Frontal cortex (tissue), 3 donors: ENCODE measurements at regions not wholly inside any gene's neighbourhood (a gene's known extent, or its start where the extent isn't known, plus 50 kb on each side); places are given as distances from the start of the nearest gene placed in this dataset.
"Not testable (repeated sequence)": the region's sequence is repeated elsewhere in the genome, so short reads cannot be mapped to it uniquely, and the experiment has no call there.

Source experiments
- DNase-seq, 2 donors: peaks; one replicate each; pipeline ENCODE4 v3.0.0; 2012; ENCODE audit warnings: low spot score in 2 of 2
- FAIRE-seq: peaks from 2 replicates; lab custom pipeline; 2012; peaks lifted over from hg19 to GRCh38; lab: Jason Lieb, UNC
- donor health status: control.
- donor health status: control.
- donor health status: control.

DNA sequence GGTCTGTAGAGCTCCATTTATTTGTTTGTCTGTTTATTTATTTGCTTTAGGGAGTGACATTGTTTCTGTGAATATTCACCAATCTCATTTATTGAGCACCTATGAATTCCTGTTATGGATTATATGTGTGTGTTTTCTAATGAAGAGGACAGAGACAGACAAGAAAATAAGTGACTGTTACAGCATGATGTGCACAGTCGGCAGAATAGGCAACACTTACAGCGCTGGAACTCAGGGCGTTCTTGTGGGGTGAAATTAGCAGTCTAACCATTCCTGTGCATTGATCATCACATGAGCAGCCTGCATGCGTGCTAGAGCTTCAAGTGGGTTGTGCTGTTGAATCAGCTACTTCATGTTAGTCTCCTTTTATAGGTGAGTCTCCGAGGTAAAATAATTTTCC is 960.7 kb downstream of the SLC4A3 start:
- FAIRE-seq (no peak), DNase-seq (no peak)

- DNase-seq: no peak
- FAIRE-seq: no peak
Measured at GRCh38 chr2:220590476-220590875, 963.0 kb downstream of the SLC4A3 start.

DNA sequence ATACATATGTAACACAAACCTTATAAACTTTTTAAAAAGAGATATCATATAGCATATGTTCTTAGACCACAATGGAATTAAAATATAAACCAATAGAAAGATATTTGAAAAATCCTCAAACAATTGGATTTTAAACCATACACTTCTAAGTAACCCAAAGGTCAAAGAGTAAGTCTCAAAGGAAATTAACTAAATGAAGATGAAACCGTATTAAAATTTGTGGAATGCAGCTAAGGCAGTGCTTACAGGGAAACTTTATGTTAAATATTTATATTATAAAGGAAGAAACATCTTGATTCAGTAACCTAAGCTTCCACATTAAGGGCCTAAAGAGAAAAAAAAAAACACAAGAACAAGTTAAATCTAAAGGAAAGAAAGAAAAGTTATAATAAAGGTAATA is 966.1 kb downstream of the SLC4A3 start:
- DNase-seq: no peak
- FAIRE-seq: no peak

DNA sequence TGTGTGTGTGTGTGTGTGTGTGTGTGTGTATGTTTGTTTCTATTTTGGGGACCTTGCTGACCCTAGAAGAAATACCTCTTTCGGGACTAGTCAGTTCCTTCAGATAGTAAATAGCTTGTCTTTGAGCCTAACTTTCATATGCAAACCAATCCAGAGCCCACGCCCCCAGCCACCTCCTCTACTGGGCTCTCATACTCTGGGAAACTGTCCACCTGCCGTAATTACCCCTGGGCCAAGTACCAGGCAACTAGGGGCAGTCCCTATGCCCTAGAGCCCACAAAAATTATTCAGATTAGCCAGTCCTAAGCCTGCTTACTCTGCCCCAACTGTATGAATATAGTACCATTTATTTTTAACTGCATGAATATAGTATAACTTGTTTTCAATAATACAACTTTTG is 970.4 kb downstream of the EPHA4 start:
- FAIRE-seq: no peak

GRCh38 chr2:220613004-220613403 is 959.1 kb downstream of the EPHA4 start:
- not testable (repeated sequence) for FAIRE-seq, DNase-seq

More for the DNA sequence above, 970.4 kb downstream of the EPHA4 start:
- DNase-seq: no peak

DNA sequence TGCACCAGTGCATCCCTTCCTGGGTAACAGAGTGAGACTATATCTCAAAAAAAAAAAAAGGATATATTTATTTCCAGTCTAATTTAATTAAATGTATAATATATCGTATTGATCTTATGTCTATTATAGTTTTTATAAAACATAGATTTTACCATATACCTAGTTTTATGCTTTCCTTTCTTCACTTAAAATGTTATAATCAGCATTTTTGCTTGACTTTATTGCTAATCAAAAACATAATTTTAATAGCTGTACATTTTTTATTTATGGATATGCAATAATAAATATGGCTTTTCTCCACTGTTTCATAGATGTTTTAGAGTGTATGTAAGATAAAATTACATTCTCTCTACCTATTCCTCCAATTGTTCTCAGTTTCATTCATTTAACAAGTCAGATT is 958.0 kb downstream of the EPHA4 start:
- FAIRE-seq: no peak

GRCh38 chr2:220619525-220620220 is 952.4 kb downstream of the EPHA4 start:
- no peak for FAIRE-seq

More for the DNA sequence above, 958.0 kb downstream of the EPHA4 start:
- no peak for DNase-seq

GRCh38 chr2:220626603-220627002 is 945.5 kb downstream of the EPHA4 start:
- no peak for DNase-seq
- no peak for FAIRE-seq

More at GRCh38 chr2:220619525-220620220, 952.4 kb downstream of the EPHA4 start:
- DNase-seq: no peak

GRCh38 chr2:220628252-220628651 is 943.9 kb downstream of the EPHA4 start:
- DNase-seq (no peak), FAIRE-seq (no peak)

GRCh38 chr2:220641137-220641536 is 931.0 kb downstream of the EPHA4 start:
- DNase-seq: no peak
- FAIRE-seq: no peak

- FAIRE-seq (no peak), DNase-seq (no peak)
Measured at GRCh38 chr2:220646424-220646823, 925.7 kb downstream of the EPHA4 start.

DNA sequence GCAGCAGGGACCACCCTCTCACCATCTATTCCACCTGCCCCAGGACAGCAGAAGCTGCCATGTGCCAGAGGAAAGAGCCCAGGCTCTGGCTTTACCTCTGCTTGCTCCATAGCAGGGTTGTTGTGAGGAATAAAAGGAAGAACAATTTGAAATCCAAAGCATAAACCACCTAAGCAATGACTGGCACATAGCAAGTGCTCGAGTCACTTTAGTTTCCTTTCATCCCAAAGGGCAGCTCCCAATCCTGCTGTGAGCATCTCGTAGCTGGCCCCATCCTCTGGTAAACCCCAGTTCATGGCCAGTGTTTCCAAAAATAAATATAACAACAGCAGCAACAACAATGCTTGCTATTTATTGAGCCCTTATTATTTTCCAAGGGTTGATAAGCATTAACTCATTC is 923.5 kb downstream of the EPHA4 start:
- DNase-seq: no peak
- FAIRE-seq: no peak

DNA sequence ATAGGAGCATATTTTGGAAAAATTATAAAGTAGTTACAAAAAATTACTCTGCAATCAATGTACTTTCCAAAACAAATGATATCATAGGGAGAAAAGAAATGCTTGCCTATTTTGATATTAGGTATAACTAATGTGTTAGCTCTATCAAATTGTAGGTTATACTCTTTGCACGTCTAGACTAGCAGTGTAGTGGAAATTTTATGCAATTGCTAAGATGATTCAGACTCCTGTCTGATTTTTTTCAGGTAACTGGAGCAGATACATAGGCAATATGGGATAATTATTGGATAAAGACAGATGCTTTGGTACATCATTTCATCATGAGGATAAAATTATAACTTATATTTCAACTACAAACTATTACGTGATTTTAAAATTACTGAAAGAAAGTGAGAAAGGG is 918.3 kb downstream of the EPHA4 start:
- no peak for FAIRE-seq
- no peak for DNase-seq

DNA sequence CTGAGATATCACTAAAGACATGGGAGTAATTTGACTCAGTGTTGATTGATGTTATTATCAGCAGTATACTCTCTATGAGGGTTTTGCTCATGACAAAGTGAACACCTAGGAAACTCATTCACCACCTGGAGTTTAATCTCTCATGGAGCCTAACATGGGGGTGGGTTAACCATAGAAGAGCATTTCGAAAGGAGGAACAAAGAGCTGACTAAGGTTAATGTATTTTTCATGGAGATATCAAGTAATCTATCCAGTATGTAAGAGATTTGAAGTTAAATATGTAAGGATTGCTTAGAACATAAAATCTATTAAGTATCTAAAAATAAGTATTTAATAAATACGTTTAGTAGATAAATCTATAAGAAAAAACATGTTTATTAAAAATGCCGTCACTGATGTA is 917.8 kb downstream of the EPHA4 start:
- no peak for DNase-seq
- no peak for FAIRE-seq

GRCh38 chr2:220660277-220661145 is 911.6 kb downstream of the EPHA4 start:
- no peak for DNase-seq
- no peak for FAIRE-seq

DNA sequence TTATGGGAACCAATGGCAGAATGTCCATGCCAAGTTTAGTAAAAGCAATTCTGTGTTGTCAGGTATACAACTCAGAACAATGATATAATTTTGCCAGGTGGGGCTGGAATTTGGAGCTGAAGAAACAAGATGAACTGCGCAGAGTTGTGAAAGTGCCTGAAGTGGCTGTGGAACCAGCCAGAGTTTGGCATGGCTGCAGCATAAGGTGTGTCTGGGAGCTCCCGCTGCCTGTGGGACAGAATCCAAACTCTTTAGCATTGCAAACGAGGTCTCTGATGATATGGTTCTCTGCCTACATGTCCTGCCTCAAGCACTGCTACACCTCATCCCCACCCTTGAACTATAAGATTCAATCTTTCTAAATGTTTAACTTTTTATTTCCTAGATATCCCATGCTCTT is 909.7 kb downstream of the EPHA4 start:
- no peak for FAIRE-seq

GRCh38 chr2:220663065-220663464 is 909.0 kb downstream of the EPHA4 start:
- no peak for DNase-seq
- FAIRE-seq: no peak

More for the DNA sequence above, 909.7 kb downstream of the EPHA4 start:
- DNase-seq: no peak

- DNase-seq: no peak
- FAIRE-seq: no peak
Measured at GRCh38 chr2:220664272-220665107, 907.6 kb downstream of the EPHA4 start.

DNA sequence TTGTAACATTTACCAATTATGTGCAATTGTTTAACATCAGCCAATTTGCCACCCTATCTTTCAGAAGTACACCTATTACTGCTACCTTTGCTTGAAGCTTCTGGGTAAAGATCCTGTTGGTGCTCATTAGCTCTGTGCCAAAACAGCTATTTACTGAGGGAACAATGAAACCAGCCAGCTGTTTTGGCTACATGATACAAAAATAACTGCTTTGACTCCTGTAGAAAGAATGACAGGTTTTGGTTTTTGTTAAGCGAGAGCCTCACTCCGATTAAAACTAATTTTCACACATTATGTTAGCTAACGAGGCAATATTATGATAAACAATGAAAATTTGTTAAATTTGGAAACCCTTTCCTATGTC is 907.0 kb downstream of the EPHA4 start:
- no peak for FAIRE-seq
- no peak for DNase-seq

GRCh38 chr2:220669324-220669723 is 902.8 kb downstream of the EPHA4 start:
- FAIRE-seq (no peak), DNase-seq (no peak)
